ENCODE measurements at regions not wholly inside any gene's neighbourhood (a gene's known extent, or its start where the extent isn't known, plus 50 kb on each side); places are given as distances from the start of the nearest gene placed in this dataset.
"Not testable (repeated sequence)": the region's sequence is repeated elsewhere in the genome, so short reads cannot be mapped to it uniquely, and the experiment has no call there.

GRCh38 chr12:11547271-11547646, 102.2 kb upstream of the ETV6 start:
- TF ChIP-seq SUZ12 (IDR thresholded peaks at IDR 0.05); CTBP1 (IDR thresholded peaks at IDR 0.05; ENCODE audit: borderline replicate concordance); TARDBP (IDR thresholded peaks at IDR 0.05); HDGF (IDR thresholded peaks at IDR 0.05; ENCODE audit: borderline replicate concordance); FOXK2 (IDR thresholded peaks at IDR 0.05); BHLHE40 (IDR thresholded peaks at IDR 0.05; ENCODE audit: borderline replicate concordance); ELF4 (IDR thresholded peaks at IDR 0.05); NFRKB (IDR thresholded peaks at IDR 0.05); ZNF384 (IDR thresholded peaks at IDR 0.05): not testable (repeated sequence)
